BE2C (cell line): ENCODE measurements at regions not wholly inside any gene's neighbourhood (a gene's known extent, or its start where the extent isn't known, plus 50 kb on each side); places are given as distances from the start of the nearest gene placed in this dataset.

Experiments
- DNase-seq: peaks from one replicate; pipeline ENCODE4 v3.0.0-alpha.2; 2020
- H3K27me3 ChIP-seq: fragments of 250-450 bp; sonication (Bioruptor Pico); 2 replicates; pipeline ENCODE4 v1.5.1; 2020; ENCODE audit warnings: mild to moderate bottlenecking
- H3K36me3 ChIP-seq: fragments of 250-450 bp; sonication (Bioruptor Pico); 2 replicates; pipeline ENCODE4 v1.5.1; 2020; ENCODE audit warnings: mild to moderate bottlenecking
- H3K4me1 ChIP-seq: fragments of 250-450 bp; sonication (Bioruptor Pico); 2 replicates; pipeline ENCODE4 v1.5.1; 2020
- H3K4me3 ChIP-seq: 2 replicates; pipeline ENCODE4 v1.5.1; 2011; ENCODE audit warnings: low read depth, low read length
- H3K9me3 ChIP-seq: fragments of 250-450 bp; sonication (Bioruptor Pico); 2 replicates; pipeline ENCODE4 v1.5.1; 2020
- CTCF ChIP-seq: IDR thresholded peaks from 2 replicates; pipeline ENCODE4 v1.5.1; 2012; ENCODE audit warnings: mild to moderate bottlenecking, low read depth, low read length

- H3K4me1 ChIP-seq: no peaks in the 10 kb centered on the region
These were observed 146.8 kb downstream of the SLC7A11 start for GRCh38 chr4:138095378-138095777.

GRCh38 chr4:138092060-138092459 lies 150.1 kb downstream of the SLC7A11 start:
- H3K27me3 ChIP-seq: no peaks in the 10 kb centered on the region
- no peak overlapping the region for H3K4me3 ChIP-seq
- DNase-seq: no peak
- H3K9me3 ChIP-seq: no peaks in the 10 kb centered on the region
- TF ChIP-seq CTCF: no peak
- no peaks in the 10 kb centered on the region for H3K4me1 ChIP-seq
- H3K36me3 ChIP-seq: no peaks in the 10 kb centered on the region

More at GRCh38 chr4:138095378-138095777, 146.8 kb downstream of the SLC7A11 start:
- no peaks in the 10 kb centered on the region for H3K36me3 ChIP-seq
- no peak overlapping the region for H3K4me3 ChIP-seq
- no peak for DNase-seq
- TF ChIP-seq CTCF: no peak
- H3K9me3 ChIP-seq: no peaks in the 10 kb centered on the region
- H3K27me3 ChIP-seq: no peaks in the 10 kb centered on the region

- H3K9me3 ChIP-seq: no peaks in the 10 kb centered on the region
- no peaks in the 10 kb centered on the region for H3K27me3 ChIP-seq
- DNase-seq: no peak
- no peaks in the 10 kb centered on the region; the same call in 1 of the 2 replicates for H3K4me1 ChIP-seq
- no peaks in the 10 kb centered on the region for H3K36me3 ChIP-seq
- no peak overlapping the region; the same call in 1 of the 2 replicates for H3K4me3 ChIP-seq
- TF ChIP-seq CTCF: no peak
These were observed 151.1 kb downstream of the SLC7A11 start for GRCh38 chr4:138090918-138091676.

GRCh38 chr4:138090150-138090917 lies 151.8 kb downstream of the SLC7A11 start:
- Histone ChIP-seq H3K36me3 (no peaks in the 10 kb centered on the region), H3K27me3 (no peaks in the 10 kb centered on the region), H3K4me3 (peak overlapping the region; percentile 63), H3K4me1 (no peaks in the 10 kb centered on the region; the same call in 1 of the 2 replicates), H3K9me3 (no peaks in the 10 kb centered on the region)
- DNase-seq: peak; percentile 58
- TF ChIP-seq CTCF: peak; percentile 76

GRCh38 chr4:138088449-138089208 lies 153.5 kb downstream of the SLC7A11 start:
- TF ChIP-seq CTCF: no peak
- Histone ChIP-seq H3K36me3 (no peaks in the 10 kb centered on the region), H3K4me3 (no peak overlapping the region), H3K9me3 (no peaks in the 10 kb centered on the region), H3K27me3 (no peaks in the 10 kb centered on the region), H3K4me1 (no peaks in the 10 kb centered on the region; the same call in 1 of the 2 replicates)
- DNase-seq: no peak
